Activated naive CD4-positive, alpha-beta T cell treated with anti-CD3 and anti-CD28 coated beads, Interleukin-2, amount 10 ng/mL, durations not matched to agents 7 days and 5 days (primary cell): ENCODE measurements at regions not wholly inside any gene's neighbourhood (a gene's known extent, or its start where the extent isn't known, plus 50 kb on each side); places are given as distances from the start of the nearest gene placed in this dataset.

Experiments
- CTCF ChIA-PET: fragments of 350-600 bp; sonication (Branson Sonifier 250); formaldehyde crosslinking; loops from one replicate; lab custom pipeline; 2021; ENCODE audit warnings: antibody characterized with exemption; lab: Charles Lee
- DNase-seq: peaks from one replicate; pipeline ENCODE4 v3.0.0-alpha.2; 2020
- H3K27ac Mint-ChIP-seq: one replicate; pipeline ENCODE4 v1.8.0; 2021; ENCODE audit warnings: mild to moderate bottlenecking, moderate library complexity, mixed read lengths
- H3K27me3 Mint-ChIP-seq: one replicate; pipeline ENCODE4 v1.8.0; 2021; ENCODE audit warnings: mild to moderate bottlenecking, mixed read lengths
- H3K36me3 Mint-ChIP-seq: one replicate; pipeline ENCODE4 v1.8.0; 2021; ENCODE audit warnings: mixed read lengths
- H3K4me1 Mint-ChIP-seq: one replicate; pipeline ENCODE4 v1.8.0; 2021; ENCODE audit warnings: mixed read lengths
- H3K4me3 Mint-ChIP-seq: one replicate; pipeline ENCODE4 v1.8.0; 2021; ENCODE audit warnings: mild to moderate bottlenecking, moderate library complexity, mixed read lengths
- H3K9me3 Mint-ChIP-seq: one replicate; pipeline ENCODE4 v1.8.0; 2021; ENCODE audit warnings: mixed read lengths

DNA sequence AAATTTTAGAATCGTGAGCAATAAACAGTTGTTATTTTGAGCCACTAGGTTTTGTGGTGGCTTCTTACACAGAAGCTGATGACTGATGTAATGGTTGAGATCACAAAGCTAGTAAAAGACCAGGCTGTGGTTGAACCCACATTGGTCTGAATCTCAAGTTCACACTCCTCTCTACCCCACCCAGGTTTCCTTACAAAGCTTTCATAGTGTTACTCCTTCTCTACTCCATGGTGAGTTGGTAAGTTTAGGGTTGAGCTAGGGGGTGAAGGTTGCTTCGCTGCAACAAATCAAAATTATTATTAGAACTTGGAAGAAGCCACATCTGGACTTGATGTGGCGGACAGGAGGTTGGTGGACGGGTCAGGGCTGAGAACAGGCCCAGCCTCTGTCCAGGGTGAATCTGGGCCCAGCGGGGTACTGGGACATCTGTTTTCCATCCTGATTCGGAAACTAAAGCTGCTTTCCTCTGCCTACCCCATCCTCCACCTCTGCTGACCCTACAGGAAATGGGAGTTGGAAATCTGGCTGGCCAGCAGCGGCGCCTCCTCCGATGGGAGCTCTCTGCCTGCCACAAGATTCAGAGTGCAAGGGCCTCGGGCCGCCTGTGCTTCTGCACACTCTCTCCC lies 86.3 kb downstream of the ZFP36L2 start:
- H3K4me1 Mint-ChIP-seq: peaks cover 87% of the 10 kb centered on the region
- H3K9me3 Mint-ChIP-seq: no peaks in the 10 kb centered on the region
- CTCF ChIA-PET: interaction anchor here (0.6 to 2.6 kb wide), 14 partner anchors 9 to 351 kb away, joined by 3 to 14 read pairs (median 6); no protein-coding TSS in a partner anchor
- H3K4me3 Mint-ChIP-seq: peak overlapping the region; percentile 34
- peaks cover 19% of the 10 kb centered on the region for H3K36me3 Mint-ChIP-seq
- peak; percentile 60 for DNase-seq
- peak overlapping the region; percentile 99 for H3K27ac Mint-ChIP-seq
- H3K27me3 Mint-ChIP-seq: no peaks in the 10 kb centered on the region

DNA sequence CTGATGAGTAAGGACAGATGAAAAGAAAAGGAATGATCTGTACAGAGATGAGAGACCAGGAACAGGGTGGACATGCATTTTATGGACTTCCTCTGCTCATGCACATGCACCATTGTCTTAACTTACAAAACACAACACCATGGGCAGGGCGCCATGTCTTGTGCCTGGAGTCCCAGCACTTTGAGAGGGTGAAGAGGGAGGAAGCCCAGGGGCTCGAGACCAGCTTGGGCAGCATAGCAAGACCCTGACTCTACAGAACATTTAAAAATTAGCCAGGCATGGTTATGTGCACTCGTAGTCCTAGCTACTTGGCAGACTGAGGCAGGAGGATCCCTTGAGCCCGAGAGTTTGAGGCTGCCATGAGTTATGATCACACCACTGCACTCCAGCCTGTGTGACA lies 86.9 kb downstream of the ZFP36L2 start:
- peak overlapping the region; percentile 34 for H3K4me3 Mint-ChIP-seq
- H3K27ac Mint-ChIP-seq: peak overlapping the region; percentile 99
- peaks cover 19% of the 10 kb centered on the region for H3K36me3 Mint-ChIP-seq
- H3K4me1 Mint-ChIP-seq: peaks cover 88% of the 10 kb centered on the region
- H3K27me3 Mint-ChIP-seq: no peaks in the 10 kb centered on the region
- H3K9me3 Mint-ChIP-seq: no peaks in the 10 kb centered on the region
- CTCF ChIA-PET: interaction anchor here (0.8 to 2.6 kb wide), 11 partner anchors 9 to 85 kb away, joined by 3 to 14 read pairs (median 7); no protein-coding TSS in a partner anchor
- no peak for DNase-seq

DNA sequence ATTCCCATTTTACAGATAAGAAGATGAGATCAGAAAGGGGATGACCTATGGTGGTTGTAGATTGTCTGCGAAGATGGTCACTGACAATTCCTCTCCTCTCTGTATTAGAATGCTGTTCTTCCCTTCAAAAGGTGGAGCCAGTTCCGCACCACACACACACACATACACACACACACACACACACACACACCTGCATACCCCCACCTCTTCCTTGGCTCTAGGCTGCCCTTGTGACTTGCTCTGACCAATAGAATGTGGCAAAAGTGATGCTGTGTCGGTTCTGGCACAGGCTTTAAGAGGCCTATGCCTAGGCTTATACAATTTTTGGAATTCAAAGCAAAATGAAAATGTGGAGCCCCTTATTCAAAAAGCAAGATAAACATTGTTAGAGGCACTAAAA lies 88.0 kb downstream of the ZFP36L2 start:
- DNase-seq: no peak
- peak overlapping the region; percentile 10 for H3K4me3 Mint-ChIP-seq
- H3K27ac Mint-ChIP-seq: peak overlapping the region; percentile 99
- no peaks in the 10 kb centered on the region for H3K27me3 Mint-ChIP-seq
- H3K4me1 Mint-ChIP-seq: peaks cover 91% of the 10 kb centered on the region
- H3K36me3 Mint-ChIP-seq: peaks cover 19% of the 10 kb centered on the region
- no peaks in the 10 kb centered on the region for H3K9me3 Mint-ChIP-seq
- CTCF ChIA-PET: interaction anchor here (0.7 to 2.5 kb wide), 4 partner anchors 11 to 86 kb away, joined by 3 to 14 read pairs (median 4); no protein-coding TSS in a partner anchor

DNA sequence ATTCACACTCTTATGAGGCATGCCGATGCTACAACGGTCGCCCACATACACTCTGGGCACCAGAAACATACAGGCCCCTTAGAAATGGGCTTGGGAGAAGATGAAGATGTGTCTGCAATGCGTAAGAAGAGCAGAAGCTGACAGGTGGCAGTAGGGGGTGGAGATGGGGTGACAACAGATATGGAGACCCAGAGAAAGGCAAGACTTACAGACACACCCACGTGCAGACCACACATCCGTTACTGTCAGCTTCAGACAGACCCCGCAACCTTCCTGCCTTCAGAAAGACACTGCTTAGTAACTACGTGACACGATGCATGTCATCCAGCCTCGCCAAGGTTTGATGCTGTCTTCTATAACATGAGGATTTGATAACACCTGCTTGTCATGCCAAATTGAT lies 89.5 kb downstream of the ZFP36L2 start:
- no peaks in the 10 kb centered on the region for H3K27me3 Mint-ChIP-seq
- peaks cover 94% of the 10 kb centered on the region for H3K4me1 Mint-ChIP-seq

DNA sequence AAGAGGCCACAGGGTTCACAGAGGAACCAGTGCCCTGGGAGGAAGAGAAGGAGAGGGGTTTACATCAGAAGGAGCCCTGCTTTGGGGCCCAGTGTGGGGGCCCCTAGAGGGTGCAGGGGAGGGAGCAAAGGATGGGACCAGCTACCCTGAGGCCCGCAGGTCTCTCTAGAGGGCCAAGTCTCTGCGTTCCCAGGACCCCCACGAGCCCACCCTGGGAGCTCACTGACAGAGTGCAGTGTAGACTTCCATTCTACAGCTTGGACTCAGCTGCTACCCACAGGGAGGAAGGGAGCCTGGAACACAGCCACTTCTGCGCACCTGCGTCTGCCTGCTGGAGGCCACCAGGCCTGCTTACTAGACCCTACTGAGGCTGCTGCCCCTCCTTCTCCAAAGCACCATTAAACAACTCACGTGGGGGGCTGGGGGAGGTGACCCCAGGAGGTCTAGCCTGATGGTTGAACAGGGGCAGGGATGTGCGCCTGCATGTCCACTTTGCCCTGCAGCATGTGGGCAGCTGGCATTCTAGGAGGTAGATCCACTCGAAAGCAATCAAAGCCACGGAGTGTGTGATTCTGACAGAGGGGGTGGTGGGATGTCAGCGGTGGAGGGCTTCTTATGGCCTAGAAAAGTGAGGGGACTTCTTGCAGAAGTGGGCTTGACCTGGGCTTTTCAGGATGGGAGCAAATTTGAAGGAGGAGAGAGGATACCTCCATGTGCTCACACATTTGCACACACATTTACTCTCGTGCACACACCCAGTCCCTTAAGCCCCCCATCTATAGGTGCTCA lies 90.2 kb downstream of the ZFP36L2 start:
- Mint-ChIP-seq H3K36me3 (peaks cover 13% of the 10 kb centered on the region), H3K4me1 (peaks cover 94% of the 10 kb centered on the region), H3K4me3 (peak overlapping the region; percentile 55), H3K9me3 (no peaks in the 10 kb centered on the region), H3K27me3 (no peaks in the 10 kb centered on the region), H3K27ac (peak overlapping the region; percentile 99)
- CTCF ChIA-PET: interaction anchor here (0.9 to 14.4 kb wide), 7 partner anchors 9 to 87 kb away, joined by 3 to 460 read pairs (median 4); partner anchors contain the start of gene ZFP36L2
- DNase-seq: no peak

More for the DNA sequence above, 89.5 kb downstream of the ZFP36L2 start:
- Mint-ChIP-seq H3K27ac (peak overlapping the region; percentile 99), H3K9me3 (no peaks in the 10 kb centered on the region), H3K4me3 (peak overlapping the region; percentile 55), H3K36me3 (peaks cover 13% of the 10 kb centered on the region)
- peak; percentile 92 for DNase-seq
- CTCF ChIA-PET: interaction anchor here (0.9 to 14.4 kb wide), 5 partner anchors 32 to 86 kb away, joined by 3 to 460 read pairs (median 4); partner anchors contain the start of gene ZFP36L2

DNA sequence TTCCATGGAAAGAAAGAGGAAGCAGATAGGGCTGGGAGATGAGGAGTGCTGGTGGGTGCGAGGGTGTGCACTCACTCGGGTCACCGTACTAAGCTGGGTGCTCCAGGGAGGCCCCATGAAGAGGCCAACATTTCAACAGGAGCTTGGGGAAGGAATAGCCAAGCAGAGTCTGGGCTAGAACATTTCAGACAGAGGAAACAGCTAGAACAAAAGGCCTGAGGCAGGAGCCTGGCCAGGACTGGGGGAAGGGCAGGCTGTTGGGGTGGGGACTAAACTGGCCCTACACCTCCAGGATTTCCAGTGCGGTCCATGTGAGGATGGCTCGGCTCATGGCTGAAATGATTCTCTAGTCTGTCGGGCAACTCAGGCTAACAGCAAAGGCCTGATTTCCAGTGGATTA lies 90.8 kb downstream of the ZFP36L2 start:
- peaks cover 14% of the 10 kb centered on the region for H3K36me3 Mint-ChIP-seq
- no peaks in the 10 kb centered on the region for H3K9me3 Mint-ChIP-seq
- H3K4me3 Mint-ChIP-seq: peak overlapping the region; percentile 55
- no peak for DNase-seq
- CTCF ChIA-PET: interaction anchor here (1.0 to 14.4 kb wide), 6 partner anchors 8 to 88 kb away, joined by 3 to 460 read pairs (median 4); partner anchors contain the start of gene ZFP36L2
- H3K27me3 Mint-ChIP-seq: no peaks in the 10 kb centered on the region
- peaks cover 96% of the 10 kb centered on the region for H3K4me1 Mint-ChIP-seq
- H3K27ac Mint-ChIP-seq: peak overlapping the region; percentile 99

DNA sequence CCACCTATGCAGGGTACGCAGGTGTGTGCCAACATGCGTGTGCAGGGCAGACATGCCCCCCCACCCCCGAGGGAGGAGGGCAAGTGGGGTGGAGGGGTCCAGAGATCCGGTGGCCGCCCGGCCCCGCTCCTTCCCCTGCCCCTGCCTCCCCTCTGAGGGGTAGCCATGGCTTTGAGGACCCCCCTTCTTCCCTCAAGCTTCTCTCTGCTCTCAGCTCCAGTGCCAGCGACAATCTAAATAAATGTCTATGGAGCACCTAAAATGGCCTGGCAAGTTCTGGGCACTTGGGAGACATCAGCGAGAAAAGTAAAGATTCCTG lies 91.9 kb downstream of the ZFP36L2 start:
- no peak for DNase-seq
- Mint-ChIP-seq H3K9me3 (no peaks in the 10 kb centered on the region), H3K27me3 (no peaks in the 10 kb centered on the region), H3K27ac (peak overlapping the region; percentile 99), H3K36me3 (peaks cover 18% of the 10 kb centered on the region), H3K4me3 (peak overlapping the region; percentile 56), H3K4me1 (peaks cover 96% of the 10 kb centered on the region)
- CTCF ChIA-PET: interaction anchor here (1.0 to 14.4 kb wide), 7 partner anchors 15 to 188 kb away, joined by 3 to 460 read pairs (median 4); partner anchors contain the start of gene ZFP36L2

DNA sequence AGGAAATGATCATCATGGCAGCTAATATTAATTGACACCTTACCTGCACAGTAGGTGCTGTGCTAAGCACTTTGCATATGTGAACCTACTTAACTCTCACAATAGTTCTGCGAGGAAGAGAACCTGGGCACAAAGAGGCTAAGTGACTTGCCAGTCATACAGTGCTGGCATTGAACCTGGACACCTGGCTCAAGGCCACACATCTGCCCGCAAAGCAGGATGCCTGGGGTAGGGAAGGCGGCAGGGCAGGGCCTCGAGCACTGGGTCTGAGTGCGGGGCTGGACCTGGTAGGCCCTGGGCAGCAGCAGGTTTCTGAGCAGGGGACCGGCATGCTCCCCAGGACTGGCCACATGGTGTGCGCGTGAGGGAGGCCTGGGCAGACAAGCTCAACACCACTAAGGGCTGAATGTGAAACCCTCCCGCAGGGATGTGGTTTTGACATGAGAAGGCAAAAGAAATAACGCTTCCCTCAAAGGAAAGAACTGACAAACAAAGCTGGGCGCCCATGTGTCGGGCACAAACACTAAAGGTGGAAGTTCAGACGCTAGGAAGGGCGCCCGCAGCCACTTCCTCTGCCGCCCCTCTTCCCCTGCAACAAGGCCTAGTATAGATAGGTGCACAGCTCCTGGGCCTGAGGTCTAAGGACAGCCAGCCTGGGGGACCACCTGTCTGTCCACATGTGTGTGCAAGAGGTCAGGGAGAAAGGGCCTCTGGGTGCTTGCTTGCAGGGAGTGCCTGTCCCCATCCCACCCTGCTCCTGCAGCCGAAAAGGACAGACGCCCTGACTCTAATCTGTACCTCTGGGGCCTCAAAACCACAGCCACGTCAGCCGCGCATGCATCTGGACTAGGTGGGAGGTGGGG lies 92.5 kb downstream of the ZFP36L2 start:
- no peaks in the 10 kb centered on the region for H3K27me3 Mint-ChIP-seq
- peak; percentile 88 for DNase-seq
- H3K27ac Mint-ChIP-seq: peak overlapping the region; percentile 99
- CTCF ChIA-PET: interaction anchor here (1.0 to 14.4 kb wide), 10 partner anchors 16 to 408 kb away, joined by 3 to 460 read pairs (median 4); partner anchors contain the start of gene ZFP36L2
- peaks cover 98% of the 10 kb centered on the region for H3K4me1 Mint-ChIP-seq
- H3K36me3 Mint-ChIP-seq: peaks cover 17% of the 10 kb centered on the region
- no peaks in the 10 kb centered on the region for H3K9me3 Mint-ChIP-seq
- peak overlapping the region; percentile 56 for H3K4me3 Mint-ChIP-seq

DNA sequence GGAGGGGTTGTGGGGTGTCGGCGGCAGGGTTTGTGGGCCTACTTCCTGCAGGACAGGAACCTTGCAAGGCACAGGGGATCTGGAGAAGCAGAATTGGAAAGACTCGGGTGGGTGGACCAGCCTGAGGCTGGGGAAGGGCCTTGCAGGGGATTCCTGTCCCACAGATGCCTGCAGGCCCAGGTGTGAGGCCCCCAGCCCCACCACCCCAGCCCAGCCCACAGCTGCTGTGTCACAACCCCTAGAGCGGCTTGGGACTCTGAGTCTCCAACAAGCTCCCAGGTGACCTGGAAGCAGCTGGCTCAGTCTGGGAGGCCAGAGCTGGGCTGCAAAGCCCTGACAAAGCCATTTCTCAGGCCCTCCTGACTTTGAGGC lies 93.1 kb downstream of the ZFP36L2 start:
- peak overlapping the region; percentile 56 for H3K4me3 Mint-ChIP-seq
- CTCF ChIA-PET: interaction anchor here (1.3 to 14.4 kb wide), 7 partner anchors 36 to 409 kb away, joined by 3 to 460 read pairs (median 4); partner anchors contain the start of gene ZFP36L2
- no peaks in the 10 kb centered on the region for H3K9me3 Mint-ChIP-seq
- H3K36me3 Mint-ChIP-seq: peaks cover 24% of the 10 kb centered on the region
- peak overlapping the region; percentile 99 for H3K27ac Mint-ChIP-seq
- H3K27me3 Mint-ChIP-seq: no peaks in the 10 kb centered on the region
- DNase-seq: no peak
- peaks cover 99% of the 10 kb centered on the region for H3K4me1 Mint-ChIP-seq

DNA sequence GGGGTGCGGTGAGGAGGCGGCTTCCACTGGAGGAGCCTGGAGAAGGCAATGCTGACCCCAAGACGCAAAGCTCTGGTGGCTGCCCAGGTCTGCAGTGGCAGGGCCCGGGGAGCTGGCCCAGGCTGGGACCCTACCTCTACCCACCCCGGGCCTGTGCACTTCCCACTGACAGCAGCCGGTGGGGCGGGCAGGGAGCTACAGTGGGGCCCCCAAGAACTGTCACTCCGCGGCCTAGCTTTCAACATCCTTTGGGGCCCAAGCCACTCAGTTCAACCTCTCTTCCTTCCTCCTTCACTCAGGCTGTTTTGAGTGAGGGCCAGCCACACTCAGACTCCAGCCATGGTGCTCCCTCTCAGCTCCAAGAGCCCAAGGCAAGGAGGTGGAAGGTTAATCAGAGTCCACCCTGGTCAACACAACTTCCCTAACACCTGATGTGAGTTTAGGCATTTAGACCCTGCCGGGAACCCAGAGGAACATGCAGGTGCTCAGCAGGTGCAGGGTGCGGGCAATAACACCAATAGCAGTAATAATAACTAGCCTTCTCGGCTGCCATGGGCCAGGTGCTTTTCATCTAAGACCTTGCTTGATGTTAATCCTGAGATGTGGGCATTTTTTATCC lies 93.6 kb downstream of the ZFP36L2 start:
- Mint-ChIP-seq H3K36me3 (peaks cover 26% of the 10 kb centered on the region), H3K4me3 (peak overlapping the region; percentile 56), H3K4me1 (peaks cover 99% of the 10 kb centered on the region), H3K27me3 (no peaks in the 10 kb centered on the region), H3K9me3 (no peaks in the 10 kb centered on the region), H3K27ac (peak overlapping the region; percentile 99)
- peak; percentile 65 for DNase-seq
- CTCF ChIA-PET: interaction anchor here (0.8 to 14.4 kb wide), 7 partner anchors 37 to 410 kb away, joined by 3 to 460 read pairs (median 8); partner anchors contain the start of gene ZFP36L2

DNA sequence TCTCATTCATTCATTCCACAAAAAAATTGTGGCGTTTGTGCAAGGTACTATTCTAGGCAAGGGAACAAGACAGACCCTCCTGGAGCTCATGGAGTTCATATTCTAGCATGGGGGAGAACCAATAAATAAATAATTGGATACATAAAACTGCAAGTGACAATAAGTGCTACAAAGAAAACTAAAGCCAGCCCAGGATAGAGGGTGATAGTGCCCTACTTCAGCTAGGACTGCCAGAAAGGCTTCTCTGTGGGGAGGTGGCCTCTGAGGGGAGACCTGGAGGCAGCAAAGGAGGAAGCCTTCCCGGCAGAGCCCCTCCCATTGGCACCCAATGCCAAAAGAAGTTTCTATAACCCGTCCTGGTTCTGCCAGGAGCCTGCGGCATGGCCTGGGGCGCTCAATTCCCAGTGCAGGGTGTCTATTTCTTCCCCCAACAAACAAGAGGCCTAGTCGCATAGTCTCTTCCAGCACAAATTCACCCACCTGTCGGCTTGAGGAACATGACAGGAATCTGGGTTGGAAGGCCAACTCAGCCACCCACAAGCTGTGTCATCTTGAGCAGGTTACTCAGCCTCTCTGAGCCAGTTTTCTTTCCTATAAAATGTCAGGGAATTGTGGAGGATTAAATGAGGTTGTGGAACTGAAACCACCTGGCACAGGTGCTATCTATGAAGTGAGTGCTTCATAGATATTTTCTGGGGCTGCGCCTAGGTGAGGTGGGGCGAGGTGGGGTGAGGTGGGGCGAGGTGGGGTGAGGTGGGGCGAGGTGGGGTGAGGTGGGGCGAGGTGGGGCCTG lies 94.3 kb downstream of the ZFP36L2 start:
- peaks cover 28% of the 10 kb centered on the region for H3K36me3 Mint-ChIP-seq
- no peaks in the 10 kb centered on the region for H3K27me3 Mint-ChIP-seq
- H3K4me3 Mint-ChIP-seq: peak overlapping the region; percentile 56
- H3K9me3 Mint-ChIP-seq: peaks cover 1% of the 10 kb centered on the region
- H3K27ac Mint-ChIP-seq: peak overlapping the region; percentile 99
- peaks cover 99% of the 10 kb centered on the region for H3K4me1 Mint-ChIP-seq
- CTCF ChIA-PET: interaction anchor here (0.8 to 14.4 kb wide), 8 partner anchors 20 to 410 kb away, joined by 3 to 460 read pairs (median 8); partner anchors contain the start of gene ZFP36L2
- DNase-seq: no peak
